ENCODE measurements at regions not wholly inside any gene's neighbourhood (a gene's known extent, or its start where the extent isn't known, plus 50 kb on each side); places are given as distances from the start of the nearest gene placed in this dataset.
"Not testable (repeated sequence)": the region's sequence is repeated elsewhere in the genome, so short reads cannot be mapped to it uniquely, and the experiment has no call there.

DNA sequence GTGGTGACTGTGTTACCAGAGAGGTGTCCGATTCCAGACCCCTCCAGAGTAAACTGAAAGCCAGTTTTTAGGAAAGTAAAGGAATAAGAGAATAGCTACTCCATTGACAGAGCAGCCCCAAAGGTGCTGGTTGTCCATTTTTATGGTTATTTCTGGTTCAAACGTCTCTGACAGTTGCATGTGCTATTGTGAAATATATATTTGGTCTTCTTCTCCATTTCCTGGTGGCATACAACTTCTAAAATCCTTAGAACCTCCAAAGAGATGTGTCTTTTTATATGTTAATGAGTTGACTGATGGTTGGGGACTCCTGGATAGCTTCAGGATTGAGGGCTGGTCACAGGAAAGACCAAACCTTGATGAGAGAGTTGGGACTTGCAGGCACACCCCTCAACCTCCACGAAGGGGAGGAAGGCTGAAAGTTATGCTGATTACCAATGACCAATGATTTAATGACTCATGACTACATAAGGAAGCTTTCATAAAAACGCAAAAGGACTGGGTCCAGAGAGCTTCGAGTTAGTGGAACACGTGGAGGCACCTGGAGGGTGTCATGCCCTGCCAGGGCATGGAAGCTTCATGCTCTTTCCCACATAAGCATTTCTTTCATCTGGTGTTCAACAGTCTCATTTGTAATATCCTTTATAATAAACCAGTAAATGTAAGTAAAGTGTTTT, 100.7 kb downstream of the SLC16A1 start:
- H3K4me3 ChIP-seq (ENCODE audit: low read depth in 1 of 2, low read length in 1 of 2): no peak overlapping the region

DNA sequence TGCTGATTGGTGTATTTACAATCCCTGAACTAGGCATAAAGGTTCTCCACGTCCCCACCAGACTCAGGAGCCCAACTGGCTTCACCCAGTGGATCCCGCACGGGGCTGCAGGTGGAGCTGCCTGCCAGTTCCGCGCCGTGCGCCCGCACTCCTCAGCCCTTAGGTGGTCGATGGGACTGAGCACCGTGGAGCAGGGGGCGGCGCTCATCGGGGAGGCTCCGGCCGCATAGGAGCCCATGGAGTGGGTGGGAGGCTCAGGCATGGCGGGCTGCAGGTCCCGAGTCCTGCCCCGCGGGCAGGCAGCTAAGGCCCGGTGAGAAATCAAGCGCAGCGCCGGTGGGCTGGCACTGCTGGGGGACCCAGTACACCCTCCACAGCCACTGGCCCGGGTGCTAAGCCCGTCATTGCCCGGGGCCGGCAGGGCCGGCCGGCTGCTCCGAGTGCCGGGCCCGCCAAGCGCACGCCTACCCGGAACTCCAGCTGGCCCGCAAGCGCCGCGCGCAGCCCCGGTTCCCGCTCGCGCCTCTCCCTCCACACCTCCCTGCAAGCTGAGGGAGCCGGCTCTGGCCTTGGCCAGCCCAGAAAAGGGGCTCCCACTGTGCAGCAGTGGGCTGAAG, 101.5 kb downstream of the SLC16A1 start:
- H3K9me3 ChIP-seq; H3K4me3 ChIP-seq (ENCODE audit: low read depth in 1 of 2, low read length in 1 of 2); H3K4me1 ChIP-seq (ENCODE audit: control insufficient read depth in 1 of 2, insufficient read depth in 1 of 2, low read depth in 1 of 2, low read length in 1 of 2); H3K27ac ChIP-seq; H3K36me3 ChIP-seq: not testable (repeated sequence)
- peaks cover 78% of the 10 kb centered on the region for H3K27me3 ChIP-seq

More for the DNA sequence above, 100.7 kb downstream of the SLC16A1 start:
- H3K27ac ChIP-seq: no peak overlapping the region
- no peaks in the 10 kb centered on the region for H3K9me3 ChIP-seq
- TF ChIP-seq CTCF (IDR thresholded peaks at IDR 0.05): no peak
- peaks cover 70% of the 10 kb centered on the region for H3K27me3 ChIP-seq
- no peaks in the 10 kb centered on the region for H3K4me1 ChIP-seq (ENCODE audit: control insufficient read depth in 1 of 2, insufficient read depth in 1 of 2, low read depth in 1 of 2, low read length in 1 of 2)
- no peaks in the 10 kb centered on the region for H3K36me3 ChIP-seq

DNA sequence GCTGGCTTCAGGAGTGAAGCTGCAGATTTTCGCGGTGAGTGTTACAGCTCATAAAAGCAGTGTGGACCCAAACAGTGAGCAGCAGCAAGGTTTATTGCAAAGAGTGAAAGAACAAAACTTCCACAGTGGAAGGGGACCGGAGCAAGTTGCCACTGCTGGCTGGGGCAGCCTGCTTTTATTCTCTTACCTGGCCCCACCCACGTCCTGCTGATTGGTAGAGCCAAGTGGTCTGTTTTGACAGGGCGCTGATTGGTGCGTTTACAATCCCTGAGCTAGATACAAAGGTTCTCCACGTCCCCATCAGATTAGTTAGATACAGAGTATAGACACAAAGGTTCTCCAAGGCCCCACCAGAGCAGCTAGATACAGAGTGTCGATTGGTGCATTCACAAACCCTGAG, 102.1 kb downstream of the SLC16A1 start:
- H3K4me1 ChIP-seq (ENCODE audit: control insufficient read depth in 1 of 2, insufficient read depth in 1 of 2, low read depth in 1 of 2, low read length in 1 of 2); H3K27ac ChIP-seq; H3K4me3 ChIP-seq (ENCODE audit: low read depth in 1 of 2, low read length in 1 of 2); H3K9me3 ChIP-seq; H3K36me3 ChIP-seq: not testable (repeated sequence)
- peaks cover 84% of the 10 kb centered on the region for H3K27me3 ChIP-seq

DNA sequence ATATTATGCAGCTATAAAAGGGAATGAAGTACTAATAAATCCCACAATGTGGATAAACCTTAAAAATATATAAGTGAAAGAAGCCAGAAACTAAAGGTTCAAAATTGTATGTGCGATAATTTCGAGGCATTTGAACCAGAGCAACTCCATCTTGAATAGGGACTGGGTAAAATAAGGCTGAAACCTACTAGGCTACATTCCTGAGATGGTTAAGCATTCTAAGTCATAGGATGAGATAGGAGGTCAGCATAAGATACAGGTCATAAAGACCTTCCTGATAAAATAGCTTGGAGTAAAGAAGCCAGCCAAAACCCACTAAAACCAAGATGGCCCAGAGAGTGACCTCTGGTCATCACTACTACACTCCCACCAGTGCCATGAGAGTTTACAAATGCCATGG, 103.1 kb downstream of the SLC16A1 start:
- H3K4me1 ChIP-seq (ENCODE audit: control insufficient read depth in 1 of 2, insufficient read depth in 1 of 2, low read depth in 1 of 2, low read length in 1 of 2): no peaks in the 10 kb centered on the region
- peaks cover 93% of the 10 kb centered on the region for H3K27me3 ChIP-seq
- H3K9me3 ChIP-seq: no peaks in the 10 kb centered on the region
- H3K27ac ChIP-seq: no peak overlapping the region
- H3K4me3 ChIP-seq (ENCODE audit: low read depth in 1 of 2, low read length in 1 of 2): no peak overlapping the region
- no peak for TF ChIP-seq CTCF (IDR thresholded peaks at IDR 0.05)
- H3K36me3 ChIP-seq: no peaks in the 10 kb centered on the region

GRCh38 chr1:112852276-112852675, 103.7 kb downstream of the SLC16A1 start:
- H3K27me3 ChIP-seq: peaks cover 87% of the 10 kb centered on the region
- no peak overlapping the region for H3K27ac ChIP-seq
- H3K4me3 ChIP-seq (ENCODE audit: low read depth in 1 of 2, low read length in 1 of 2): no peak overlapping the region
- no peaks in the 10 kb centered on the region for H3K36me3 ChIP-seq
- H3K4me1 ChIP-seq (ENCODE audit: control insufficient read depth in 1 of 2, insufficient read depth in 1 of 2, low read depth in 1 of 2, low read length in 1 of 2): no peaks in the 10 kb centered on the region
- TF ChIP-seq CTCF (IDR thresholded peaks at IDR 0.05): no peak
- no peaks in the 10 kb centered on the region for H3K9me3 ChIP-seq

DNA sequence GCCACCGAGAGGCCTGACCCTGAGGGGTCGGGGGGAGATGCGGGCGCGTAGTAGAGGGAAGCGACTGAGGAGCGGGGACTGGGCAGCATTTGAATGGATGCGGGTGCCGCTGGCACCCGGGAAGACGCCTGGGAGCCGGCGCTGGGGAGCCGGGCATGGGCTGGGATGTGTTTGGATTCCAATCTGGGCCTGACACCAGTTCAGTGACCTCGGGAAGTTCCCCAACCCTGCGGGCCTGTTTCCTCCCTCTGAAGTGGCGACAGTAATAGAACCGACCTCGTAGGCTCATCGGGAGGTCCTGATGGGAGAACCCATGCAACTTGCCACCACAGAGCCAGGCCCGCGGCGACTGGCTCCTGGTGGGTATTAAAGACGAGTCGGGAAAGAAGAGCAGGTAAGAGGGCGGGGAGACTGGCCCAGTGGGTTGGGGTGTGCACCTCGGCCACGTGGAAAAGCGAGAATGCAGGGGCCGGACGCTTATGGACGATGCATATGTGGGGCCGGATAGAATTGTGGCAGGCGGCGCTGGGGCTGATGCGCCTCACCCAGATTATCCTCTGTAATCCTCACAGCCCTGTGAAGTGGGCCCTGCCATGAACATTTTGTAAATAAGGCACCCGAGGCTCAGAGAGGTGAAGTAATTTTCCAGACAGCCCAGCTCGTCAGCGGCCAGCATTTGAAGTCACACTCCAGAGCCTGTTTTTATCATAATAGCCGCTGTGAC, 105.8 kb downstream of the SLC16A1 start:
- Histone ChIP-seq H3K9me3 (no peaks in the 10 kb centered on the region), H3K27ac (no peak overlapping the region), H3K4me3 (ENCODE audit: low read depth in 1 of 2, low read length in 1 of 2) (no peak overlapping the region), H3K36me3 (no peaks in the 10 kb centered on the region), H3K27me3 (peaks cover 91% of the 10 kb centered on the region), H3K4me1 (ENCODE audit: control insufficient read depth in 1 of 2, insufficient read depth in 1 of 2, low read depth in 1 of 2, low read length in 1 of 2) (no peaks in the 10 kb centered on the region)
- no peak for TF ChIP-seq CTCF (IDR thresholded peaks at IDR 0.05)

Measured in neutrophil (primary cell).